Occipital lobe (tissue), 1 donor: ENCODE measurements at regions not wholly inside any gene's neighbourhood (a gene's known extent, or its start where the extent isn't known, plus 50 kb on each side); places are given as distances from the start of the nearest gene placed in this dataset.

Experiments used
- DNase-seq: peaks from one replicate; lab custom pipeline; 2025; lab: John Stamatoyannopoulos, UW

- DNase-seq: no peak
These were observed 108.5 kb upstream of the NHSL1 start for GRCh38 chr6:138607478-138608433.

GRCh38 chr6:138608896-138609295, 109.6 kb upstream of the NHSL1 start:
- no peak for DNase-seq

GRCh38 chr6:138609801-138610430, 110.6 kb upstream of the NHSL1 start:
- no peak for DNase-seq

GRCh38 chr6:138610816-138611215, 111.5 kb upstream of the NHSL1 start:
- DNase-seq: no peak

- DNase-seq: no peak
These were observed 114.9 kb upstream of the NHSL1 start for GRCh38 chr6:138614151-138614550.

- no peak for DNase-seq
These were observed 118.9 kb upstream of the NHSL1 start for GRCh38 chr6:138618168-138618567.

GRCh38 chr6:138620630-138621029, 121.3 kb upstream of the NHSL1 start:
- DNase-seq: no peak

- DNase-seq: no peak
These were observed 123.7 kb upstream of the NHSL1 start for GRCh38 chr6:138622967-138623366.

GRCh38 chr6:138631566-138631965, 132.3 kb upstream of the NHSL1 start:
- DNase-seq: no peak

GRCh38 chr6:138637822-138638221, 135.7 kb upstream of the CCDC28A start:
- no peak for DNase-seq

- no peak for DNase-seq
These were observed 135.0 kb upstream of the CCDC28A start for GRCh38 chr6:138638604-138639003.

- DNase-seq: no peak
These were observed 133.5 kb upstream of the CCDC28A start for GRCh38 chr6:138640028-138640427.

- DNase-seq: no peak
These were observed 130.4 kb upstream of the CCDC28A start for GRCh38 chr6:138643210-138643609.

GRCh38 chr6:138645976-138646640, 127.5 kb upstream of the CCDC28A start:
- no peak for DNase-seq

- no peak for DNase-seq
These were observed 126.6 kb upstream of the CCDC28A start for GRCh38 chr6:138647006-138647405.

GRCh38 chr6:138648127-138648526, 125.4 kb upstream of the CCDC28A start:
- DNase-seq: no peak

- no peak for DNase-seq
These were observed 122.1 kb upstream of the CCDC28A start for GRCh38 chr6:138651491-138651890.

- no peak for DNase-seq
These were observed 120.7 kb upstream of the CCDC28A start for GRCh38 chr6:138652824-138653223.

- no peak for DNase-seq
These were observed 120.1 kb upstream of the CCDC28A start for GRCh38 chr6:138653435-138653834.

GRCh38 chr6:138654715-138655634, 118.6 kb upstream of the CCDC28A start:
- no peak for DNase-seq

- no peak for DNase-seq
These were observed 117.7 kb upstream of the CCDC28A start for GRCh38 chr6:138655828-138656227.
